Lung (tissue), 11 donors: ENCODE measurements at regions not wholly inside any gene's neighbourhood (a gene's known extent, or its start where the extent isn't known, plus 50 kb on each side); places are given as distances from the start of the nearest gene placed in this dataset.

Experiments
- ATAC-seq: fragments of 200-7000 bp; cut with Tn5 transposase; one replicate; pipeline ENCODE4 v1.9.1; 2020; ENCODE audit warnings: moderate number of reproducible peaks; ENCODE audit not compliant: insufficient read depth, low FRiP score
- DNase-seq, 3 donors: peaks; one replicate each; pipeline ENCODE4 v3.0.0-alpha.2; 2013 to 2017
- H3K27ac ChIP-seq, 2 donors: one replicate each; pipeline ENCODE4 v1.5.1; 2013; ENCODE audit warnings: mild to moderate bottlenecking in 2 of 2, moderate library complexity in 2 of 2, control low read depth in 1 of 2, inconsistent platforms in 1 of 2, low read depth in 1 of 2, low read length in 1 of 2
- H3K27me3 ChIP-seq, 3 donors: one replicate each; pipeline ENCODE4 v1.5.1; 2013; ENCODE audit warnings: low read length in 2 of 3; ENCODE audit not compliant: control insufficient read depth in 3 of 3, insufficient read depth in 3 of 3
- H3K36me3 ChIP-seq, 4 donors: one replicate each; pipeline ENCODE4 v1.5.1; 2013; ENCODE audit warnings: low read length in 4 of 4, mild to moderate bottlenecking in 1 of 4, moderate library complexity in 1 of 4; ENCODE audit not compliant: control insufficient read depth in 4 of 4, insufficient read depth in 4 of 4
- H3K4me1 ChIP-seq, 5 donors: one replicate each; pipeline ENCODE4 v1.5.1; 2013; ENCODE audit warnings: low read length in 5 of 5, mild to moderate bottlenecking in 2 of 5, moderate library complexity in 1 of 5; ENCODE audit not compliant: control insufficient read depth in 5 of 5, insufficient read depth in 5 of 5
- H3K4me3 ChIP-seq: one replicate; pipeline ENCODE4 v1.5.1; 2013; ENCODE audit warnings: mild to moderate bottlenecking, control low read depth, moderate library complexity
- H3K9ac ChIP-seq, 2 donors: one replicate each; pipeline ENCODE4 v1.5.1; 2013; ENCODE audit warnings: low read length in 2 of 2, control low read depth in 1 of 2; ENCODE audit not compliant: insufficient read depth in 1 of 2
- H3K9me3 ChIP-seq, 4 donors: one replicate each; pipeline ENCODE4 v1.5.1; 2013; ENCODE audit warnings: low read length in 3 of 4, mild to moderate bottlenecking in 1 of 4, moderate library complexity in 1 of 4; ENCODE audit not compliant: control insufficient read depth in 4 of 4, insufficient read depth in 3 of 4
- WGBS, 2 donors: extraction: QIAGEN DNeasy Blood & Tissue Kit; methylation state at CpG; one replicate each; pipeline ENCODE4 v1.1.7; 2013; 5-methylcytosine and 5-hydroxymethylcytosine counted together
- TF ChIP-seq, protein P1 (sequence below): IDR thresholded peaks from 2 replicates; pipeline ENCODE4 v1.5.1; 2012; ENCODE audit warnings: mild to moderate bottlenecking; ENCODE audit errors: control extremely low read depth, extremely low read depth
- donor health status: control.
- donor health status: control.
- donor health status: Bipolar disorder and iron deficiency.
- donor health status: healthy.
- donor health status: DM: yes; HTN: yes; CAD: no.

DNA sequence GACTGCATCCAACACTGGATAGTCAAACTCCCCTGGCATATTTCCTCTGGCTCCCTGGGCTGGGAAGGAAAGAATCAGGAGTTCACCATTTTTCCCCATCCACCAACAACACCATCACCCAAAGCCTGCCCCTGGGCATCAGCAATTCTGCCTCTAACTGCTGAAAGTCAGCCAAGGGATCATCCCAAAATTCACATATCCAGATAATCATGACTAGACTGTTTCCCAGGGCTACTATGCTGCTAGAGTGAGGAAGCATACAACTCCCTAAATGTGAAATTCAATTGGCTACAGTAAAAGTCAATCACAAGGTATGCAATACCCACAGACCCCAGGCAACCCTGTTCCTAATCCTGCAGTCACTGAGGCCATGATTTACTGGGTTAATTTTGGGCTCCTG, 230.6 kb downstream of the C16orf95 start:
- TF ChIP-seq, protein P1, sequence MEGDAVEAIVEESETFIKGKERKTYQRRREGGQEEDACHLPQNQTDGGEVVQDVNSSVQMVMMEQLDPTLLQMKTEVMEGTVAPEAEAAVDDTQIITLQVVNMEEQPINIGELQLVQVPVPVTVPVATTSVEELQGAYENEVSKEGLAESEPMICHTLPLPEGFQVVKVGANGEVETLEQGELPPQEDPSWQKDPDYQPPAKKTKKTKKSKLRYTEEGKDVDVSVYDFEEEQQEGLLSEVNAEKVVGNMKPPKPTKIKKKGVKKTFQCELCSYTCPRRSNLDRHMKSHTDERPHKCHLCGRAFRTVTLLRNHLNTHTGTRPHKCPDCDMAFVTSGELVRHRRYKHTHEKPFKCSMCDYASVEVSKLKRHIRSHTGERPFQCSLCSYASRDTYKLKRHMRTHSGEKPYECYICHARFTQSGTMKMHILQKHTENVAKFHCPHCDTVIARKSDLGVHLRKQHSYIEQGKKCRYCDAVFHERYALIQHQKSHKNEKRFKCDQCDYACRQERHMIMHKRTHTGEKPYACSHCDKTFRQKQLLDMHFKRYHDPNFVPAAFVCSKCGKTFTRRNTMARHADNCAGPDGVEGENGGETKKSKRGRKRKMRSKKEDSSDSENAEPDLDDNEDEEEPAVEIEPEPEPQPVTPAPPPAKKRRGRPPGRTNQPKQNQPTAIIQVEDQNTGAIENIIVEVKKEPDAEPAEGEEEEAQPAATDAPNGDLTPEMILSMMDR: no peak
- no peak for ATAC-seq
- Histone ChIP-seq H3K4me3 (no peak overlapping the region), H3K4me1 (no peaks in the 10 kb centered on the region), H3K36me3 (no peaks in the 10 kb centered on the region), H3K9ac (no peak overlapping the region), H3K9me3 (peaks cover 0 to 8% (median 3%) of the 10 kb centered on the region in 4 donors), H3K27ac (no peak overlapping the region), H3K27me3 (no peaks in the 10 kb centered on the region)
- DNase-seq: peak in 1 of 3 donors; percentile 34

DNA sequence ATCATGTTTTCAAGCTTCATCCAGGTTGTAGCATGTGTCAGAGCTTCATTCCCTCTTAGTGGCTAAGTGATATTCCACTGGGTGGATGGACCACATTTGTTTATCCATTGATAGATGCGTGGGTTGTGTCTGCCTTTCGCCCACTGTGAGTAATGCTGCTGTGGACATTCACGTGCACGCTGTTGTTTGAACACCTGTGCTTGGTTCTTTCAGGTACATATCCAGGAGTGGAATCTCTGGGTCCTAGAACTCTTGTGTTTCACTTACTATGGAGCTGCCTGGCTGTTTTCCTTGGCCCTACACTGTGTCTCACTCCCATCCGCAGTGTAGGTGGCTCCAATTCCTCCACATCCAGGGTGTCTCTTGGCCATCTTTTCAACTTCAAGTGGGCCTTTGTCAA, 224.2 kb downstream of the C16orf95 start:
- Histone ChIP-seq H3K27ac (no peak overlapping the region), H3K9me3 (peaks cover 0 to 3% (median 0%) of the 10 kb centered on the region in 4 donors), H3K36me3 (no peaks in the 10 kb centered on the region), H3K27me3 (no peaks in the 10 kb centered on the region), H3K9ac (no peak overlapping the region), H3K4me1 (no peaks in the 10 kb centered on the region), H3K4me3 (no peak overlapping the region)
- TF ChIP-seq, protein P1: no peak
- no peak for ATAC-seq
- DNase-seq: no peak
- 86 to 92% methylated on average over 5 of the region's 5 CpGs for WGBS, 2 donors

DNA sequence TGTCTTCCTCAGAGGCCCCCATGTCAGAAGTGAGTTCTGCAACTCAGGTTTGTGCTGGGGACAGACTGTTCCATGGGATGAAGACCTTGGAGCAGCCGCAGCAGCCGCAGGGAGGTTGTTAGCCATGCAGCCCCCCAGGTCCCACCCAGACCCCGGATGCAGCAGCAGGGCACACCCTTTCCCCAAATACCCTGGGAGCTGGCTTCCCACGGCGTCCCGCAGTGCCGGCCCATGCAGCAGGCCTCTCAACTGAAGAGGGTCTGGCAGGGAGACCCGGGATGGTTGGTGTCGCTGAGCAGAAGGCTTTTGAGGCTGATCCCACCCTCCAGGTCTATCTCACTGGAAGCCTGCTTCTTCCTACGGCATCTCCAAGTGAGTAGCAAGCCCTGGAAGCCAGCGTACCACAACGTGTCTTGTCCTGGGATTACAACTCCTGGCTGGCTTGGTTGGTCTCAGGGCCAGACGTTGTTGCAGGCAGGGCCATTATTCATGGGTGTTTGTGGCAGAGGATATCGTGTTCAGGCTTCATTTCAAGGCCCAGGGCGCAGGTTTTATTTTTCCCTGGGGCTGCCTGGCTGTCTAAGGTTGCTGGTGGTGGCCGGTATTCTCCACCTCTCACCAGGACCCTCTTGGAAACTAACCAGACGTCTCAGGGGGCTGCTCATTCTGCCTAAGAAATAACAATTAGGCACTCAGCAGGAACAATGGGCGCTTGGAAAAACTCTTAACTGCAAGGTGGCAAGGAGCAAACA, 223.2 kb downstream of the C16orf95 start:
- TF ChIP-seq, protein P1: no peak
- 79 to 84% methylated on average over 18 of the region's 18 CpGs for WGBS, 2 donors
- H3K36me3 ChIP-seq: no peaks in the 10 kb centered on the region
- ATAC-seq: no peak
- H3K27ac ChIP-seq: no peak overlapping the region
- no peaks in the 10 kb centered on the region for H3K4me1 ChIP-seq
- DNase-seq: no peak
- H3K9me3 ChIP-seq: peaks cover 0 to 3% (median 0%) of the 10 kb centered on the region in 4 donors
- H3K27me3 ChIP-seq: no peaks in the 10 kb centered on the region
- no peak overlapping the region for H3K9ac ChIP-seq
- H3K4me3 ChIP-seq: no peak overlapping the region

- Histone ChIP-seq H3K36me3 (no peaks in the 10 kb centered on the region), H3K4me3 (no peak overlapping the region), H3K27me3 (no peaks in the 10 kb centered on the region), H3K9me3 (peaks cover 0 to 3% (median 0%) of the 10 kb centered on the region in 4 donors), H3K27ac (no peak overlapping the region), H3K9ac (no peak overlapping the region), H3K4me1 (no peaks in the 10 kb centered on the region)
- 61 to 70% methylated on average over 5 of the region's 5 CpGs for WGBS, 2 donors
- DNase-seq (no peak), ATAC-seq (no peak)
- TF ChIP-seq, protein P1: no peak
Observed at GRCh38 chr16:87094556-87094865, 222.7 kb downstream of the C16orf95 start.
